NT2/D1 (cell line): ENCODE measurements at regions not wholly inside any gene's neighbourhood (a gene's known extent, or its start where the extent isn't known, plus 50 kb on each side); places are given as distances from the start of the nearest gene placed in this dataset.

Experiments used
- YY1 ChIP-seq: IDR thresholded peaks from 2 replicates; pipeline ENCODE4 v1.6.1; 2011; ENCODE audit not compliant: insufficient read length, insufficient read depth
- ZNF274 ChIP-seq: IDR thresholded peaks from 2 replicates; pipeline ENCODE4 v1.6.1; 2011; ENCODE audit warnings: mild to moderate bottlenecking, low read depth, low read length

GRCh38 chr3:30256474-30256873 lies 349.9 kb upstream of the TGFBR2 start:
- TF ChIP-seq ZNF274 (no peak), YY1 (no peak)
